Neutrophil (primary cell): ENCODE measurements at regions not wholly inside any gene's neighbourhood (a gene's known extent, or its start where the extent isn't known, plus 50 kb on each side); places are given as distances from the start of the nearest gene placed in this dataset.

Experiments used
- H3K27ac ChIP-seq: fragments of 200-600 bp; sonication (generic); 2 replicates; pipeline ENCODE4 v1.5.1; 2016; ENCODE audit warnings: mild to moderate bottlenecking, moderate library complexity
- H3K27me3 ChIP-seq: fragments of 200-600 bp; sonication (generic); 2 replicates; pipeline ENCODE4 v1.6.0; 2016; ENCODE audit warnings: mild to moderate bottlenecking
- H3K36me3 ChIP-seq: fragments of 200-600 bp; sonication (generic); 2 replicates; pipeline ENCODE4 v1.5.1; 2017
- H3K4me1 ChIP-seq, 2 experiments: fragments of 200-600 bp in 1 of 2; sonication (generic) in 1 of 2; 1 replicate in 1 of 2; 2 replicates in 1 of 2; pipeline versions ENCODE4 v1.5.1 to v1.6.1; 2013 to 2016; ENCODE audit warnings: low read depth in 1 of 2, low read length in 1 of 2, mild to moderate bottlenecking in 1 of 2, moderate library complexity in 1 of 2; ENCODE audit not compliant: control insufficient read depth in 1 of 2, insufficient read depth in 1 of 2
- H3K4me3 ChIP-seq, 2 experiments: fragments of 200-600 bp in 1 of 2; sonication (generic) in 1 of 2; 1 replicate in 1 of 2; 2 replicates in 1 of 2; pipeline ENCODE4 v1.5.1; 2013 to 2016; ENCODE audit warnings: low read depth in 1 of 2, low read length in 1 of 2, mild to moderate bottlenecking in 1 of 2, moderate library complexity in 1 of 2
- H3K9me3 ChIP-seq: fragments of 200-600 bp; sonication (generic); 2 replicates; pipeline ENCODE4 v1.5.1; 2016
- TF ChIP-seq, protein P1 (sequence below): fragments of 200-600 bp; sonication (generic); IDR thresholded peaks from 2 replicates; pipeline ENCODE4 v1.5.1; 2016; ENCODE audit warnings: antibody characterized with exemption

GRCh38 chr20:23299673-23300050, 50.9 kb upstream of the NXT1 start:
- H3K4me3 ChIP-seq, result no peak overlapping the region
- TF ChIP-seq, protein P1, sequence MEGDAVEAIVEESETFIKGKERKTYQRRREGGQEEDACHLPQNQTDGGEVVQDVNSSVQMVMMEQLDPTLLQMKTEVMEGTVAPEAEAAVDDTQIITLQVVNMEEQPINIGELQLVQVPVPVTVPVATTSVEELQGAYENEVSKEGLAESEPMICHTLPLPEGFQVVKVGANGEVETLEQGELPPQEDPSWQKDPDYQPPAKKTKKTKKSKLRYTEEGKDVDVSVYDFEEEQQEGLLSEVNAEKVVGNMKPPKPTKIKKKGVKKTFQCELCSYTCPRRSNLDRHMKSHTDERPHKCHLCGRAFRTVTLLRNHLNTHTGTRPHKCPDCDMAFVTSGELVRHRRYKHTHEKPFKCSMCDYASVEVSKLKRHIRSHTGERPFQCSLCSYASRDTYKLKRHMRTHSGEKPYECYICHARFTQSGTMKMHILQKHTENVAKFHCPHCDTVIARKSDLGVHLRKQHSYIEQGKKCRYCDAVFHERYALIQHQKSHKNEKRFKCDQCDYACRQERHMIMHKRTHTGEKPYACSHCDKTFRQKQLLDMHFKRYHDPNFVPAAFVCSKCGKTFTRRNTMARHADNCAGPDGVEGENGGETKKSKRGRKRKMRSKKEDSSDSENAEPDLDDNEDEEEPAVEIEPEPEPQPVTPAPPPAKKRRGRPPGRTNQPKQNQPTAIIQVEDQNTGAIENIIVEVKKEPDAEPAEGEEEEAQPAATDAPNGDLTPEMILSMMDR, result no peak
- no peak overlapping the region for H3K27ac ChIP-seq

GRCh38 chr20:23298926-23299672, 51.5 kb upstream of the NXT1 start:
- H3K9me3 ChIP-seq, result no peaks in the 10 kb centered on the region
- TF ChIP-seq, protein P1, result no peak
- no peak overlapping the region for H3K4me3 ChIP-seq
- no peak overlapping the region for H3K27ac ChIP-seq
- no peaks in the 10 kb centered on the region for H3K27me3 ChIP-seq
- no peaks in the 10 kb centered on the region for H3K4me1 ChIP-seq
- no peaks in the 10 kb centered on the region for H3K36me3 ChIP-seq

More at GRCh38 chr20:23299673-23300050, 50.9 kb upstream of the NXT1 start:
- H3K27me3 ChIP-seq, result no peaks in the 10 kb centered on the region
- no peaks in the 10 kb centered on the region for H3K9me3 ChIP-seq
- H3K4me1 ChIP-seq, result no peaks in the 10 kb centered on the region
- H3K36me3 ChIP-seq, result no peaks in the 10 kb centered on the region

DNA sequence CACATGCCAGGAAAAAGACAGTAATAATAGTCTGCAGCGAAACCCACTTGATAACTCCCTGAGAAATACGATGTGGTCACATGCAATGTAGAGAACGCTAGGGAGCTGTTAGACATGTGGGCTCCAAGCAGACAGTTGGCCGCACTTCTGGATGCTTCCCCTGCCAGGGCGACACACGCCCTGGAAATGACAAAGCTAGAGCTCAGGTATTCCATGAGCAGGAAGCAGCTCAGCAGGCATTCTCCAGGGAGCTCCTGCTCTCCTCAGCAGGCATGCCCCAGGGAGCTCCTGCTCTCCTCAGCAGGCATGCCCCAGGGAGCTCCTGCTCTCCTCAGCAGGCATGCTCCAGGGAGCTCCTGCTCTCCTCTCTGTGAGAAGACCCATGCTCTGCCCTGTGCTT, 52.4 kb upstream of the NXT1 start:
- TF ChIP-seq, protein P1, result no peak
- Histone ChIP-seq H3K9me3 (no peaks in the 10 kb centered on the region), H3K4me3 (no peak overlapping the region), H3K4me1 (no peaks in the 10 kb centered on the region), H3K27ac (no peak overlapping the region), H3K27me3 (no peaks in the 10 kb centered on the region), H3K36me3 (no peaks in the 10 kb centered on the region)

GRCh38 chr20:23296841-23297701, 53.5 kb upstream of the NXT1 start:
- H3K9me3 ChIP-seq, result no peaks in the 10 kb centered on the region
- no peak overlapping the region for H3K27ac ChIP-seq
- H3K4me1 ChIP-seq, result no peaks in the 10 kb centered on the region
- no peaks in the 10 kb centered on the region for H3K27me3 ChIP-seq
- H3K36me3 ChIP-seq, result no peaks in the 10 kb centered on the region
- no peak overlapping the region for H3K4me3 ChIP-seq
- TF ChIP-seq, protein P1, result no peak

GRCh38 chr20:23295934-23296333, 54.7 kb upstream of the NXT1 start:
- TF ChIP-seq, protein P1, result no peak
- Histone ChIP-seq H3K27me3 (no peaks in the 10 kb centered on the region), H3K9me3 (no peaks in the 10 kb centered on the region), H3K27ac (no peak overlapping the region), H3K36me3 (no peaks in the 10 kb centered on the region), H3K4me3 (no peak overlapping the region), H3K4me1 (no peaks in the 10 kb centered on the region)
